Liver (tissue), 8 donors: ENCODE measurements at regions not wholly inside any gene's neighbourhood (a gene's known extent, or its start where the extent isn't known, plus 50 kb on each side); places are given as distances from the start of the nearest gene placed in this dataset.

ENCODE experiments used
- DNase-seq: peaks from one replicate; pipeline ENCODE4 v3.0.0-alpha.2; 2017; ENCODE audit warnings: low spot score
- H3K27ac ChIP-seq, 2 donors: one replicate each; pipeline ENCODE4 v1.7.0; 2013; ENCODE audit warnings: inconsistent platforms in 2 of 2, low read length in 2 of 2, control low read depth in 1 of 2, low read depth in 1 of 2, mild to moderate bottlenecking in 1 of 2
- H3K27me3 ChIP-seq, 4 donors: one replicate each; pipeline versions ENCODE4 v1.6.1 to v1.7.0; 2013; ENCODE audit warnings: low read length in 3 of 4, inconsistent platforms in 1 of 4, mild to moderate bottlenecking in 1 of 4, moderate library complexity in 1 of 4; ENCODE audit not compliant: control insufficient read depth in 4 of 4, insufficient read depth in 4 of 4
- H3K36me3 ChIP-seq, 4 donors: one replicate each; pipeline versions ENCODE4 v1.6.1 to v1.7.0; 2013; ENCODE audit warnings: low read length in 3 of 4, mild to moderate bottlenecking in 3 of 4, low read depth in 1 of 4, moderate library complexity in 1 of 4; ENCODE audit not compliant: control insufficient read depth in 4 of 4, insufficient read depth in 3 of 4
- H3K4me1 ChIP-seq, 4 donors: one replicate each; pipeline versions ENCODE4 v1.6.1 to v1.7.0; 2013; ENCODE audit warnings: low read length in 3 of 4, mild to moderate bottlenecking in 3 of 4, moderate library complexity in 1 of 4; ENCODE audit not compliant: control insufficient read depth in 4 of 4, insufficient read depth in 4 of 4
- H3K4me3 ChIP-seq, 3 donors: one replicate each; pipeline versions ENCODE4 v1.6.1 to v1.7.0; 2013; ENCODE audit warnings: low read length in 3 of 3, control low read depth in 1 of 3, low read depth in 1 of 3, mild to moderate bottlenecking in 1 of 3
- H3K9ac ChIP-seq, 2 donors: one replicate each; pipeline ENCODE4 v1.7.0; 2013; ENCODE audit warnings: low read length in 2 of 2, mild to moderate bottlenecking in 2 of 2, moderate library complexity in 2 of 2, control low read depth in 1 of 2, low read depth in 1 of 2
- H3K9me3 ChIP-seq, 4 donors: one replicate each; pipeline versions ENCODE4 v1.6.1 to v1.7.0; 2013; ENCODE audit warnings: low read length in 3 of 4; ENCODE audit not compliant: control insufficient read depth in 4 of 4
- CTCF ChIP-seq: fragments of 150-350 bp; IDR thresholded peaks from 2 replicates; pipeline ENCODE4 v1.5.1; 2017; ENCODE audit warnings: improper control_type of control experiment, low read depth, low read length; ENCODE audit not compliant: missing input control
- EGR1 ChIP-seq, 2 donors: IDR thresholded peaks; 2 replicates each; pipeline ENCODE4 v1.6.1; 2016 to 2018; ENCODE audit warnings: antibody characterized with exemption in 2 of 2, low read depth in 2 of 2
- FOXA1 ChIP-seq: IDR thresholded peaks from 2 replicates; pipeline ENCODE4 v1.6.1; 2016; ENCODE audit warnings: antibody characterized with exemption
- FOXA2 ChIP-seq: IDR thresholded peaks from 2 replicates; pipeline ENCODE4 v1.6.1; 2016; ENCODE audit warnings: antibody characterized with exemption
- GABPA ChIP-seq, 2 donors: IDR thresholded peaks in 1 of 2; conservative IDR thresholded peaks in 1 of 2; 2 replicates each; pipeline ENCODE4 v1.6.1; 2016; ENCODE audit warnings: antibody characterized with exemption in 2 of 2, mild to moderate bottlenecking in 1 of 2, moderate library complexity in 1 of 2
- HNF4A ChIP-seq, 2 donors: conservative IDR thresholded peaks; 2 replicates each; pipeline ENCODE4 v1.6.1; 2016; ENCODE audit warnings: antibody characterized with exemption in 2 of 2, mild to moderate bottlenecking in 2 of 2
- HNF4G ChIP-seq: IDR thresholded peaks from 2 replicates; pipeline ENCODE4 v1.6.1; 2016; ENCODE audit warnings: antibody characterized with exemption
- JUND ChIP-seq, 2 donors: IDR thresholded peaks; 2 replicates each; pipeline ENCODE4 v1.6.1; 2016; ENCODE audit warnings: antibody characterized with exemption in 2 of 2
- MAX ChIP-seq: IDR thresholded peaks from 2 replicates; pipeline ENCODE4 v1.6.1; 2016; ENCODE audit warnings: antibody characterized with exemption
- NR2F2 ChIP-seq: IDR thresholded peaks from 2 replicates; pipeline ENCODE4 v1.6.1; 2016; ENCODE audit warnings: antibody characterized with exemption
- RAD21 ChIP-seq, 2 donors: IDR thresholded peaks; 2 replicates each; pipeline ENCODE4 v1.6.1; 2016; ENCODE audit warnings: antibody characterized with exemption in 2 of 2, mild to moderate bottlenecking in 2 of 2
- REST ChIP-seq: IDR thresholded peaks from 2 replicates; pipeline ENCODE4 v1.6.1; 2016; ENCODE audit warnings: antibody characterized with exemption, mild to moderate bottlenecking
- RXRA ChIP-seq, 2 donors: IDR thresholded peaks; 2 replicates each; pipeline ENCODE4 v1.6.1; 2017 to 2018; ENCODE audit warnings: antibody characterized with exemption in 2 of 2, mild to moderate bottlenecking in 1 of 2
- SP1 ChIP-seq: IDR thresholded peaks from 2 replicates; pipeline ENCODE4 v1.6.1; 2018; ENCODE audit warnings: antibody characterized with exemption, mild to moderate bottlenecking
- TAF1 ChIP-seq: conservative IDR thresholded peaks from 2 replicates; pipeline ENCODE4 v1.6.1; 2016; ENCODE audit warnings: antibody characterized with exemption, mild to moderate bottlenecking
- YY1 ChIP-seq: IDR thresholded peaks from 2 replicates; pipeline ENCODE4 v1.6.1; 2016; ENCODE audit warnings: antibody characterized with exemption, mild to moderate bottlenecking
- ZBTB33 ChIP-seq: IDR thresholded peaks from 2 replicates; pipeline ENCODE4 v1.6.1; 2016; ENCODE audit warnings: antibody characterized with exemption
- WGBS: extraction: QIAGEN DNeasy Blood & Tissue Kit; methylation state at CpG from one replicate; pipeline ENCODE4 v1.1.7; 2013; 5-methylcytosine and 5-hydroxymethylcytosine counted together
- donor health status: healthy.
- donor health status: healthy.
- donor health status: healthy.
- donor health status: healthy.
- donor health status: healthy.

- Histone ChIP-seq H3K4me1 (no peaks in the 10 kb centered on the region), H3K36me3 (no peaks in the 10 kb centered on the region), H3K9ac (no peak overlapping the region), H3K27ac (no peak overlapping the region), H3K27me3 (no peaks in the 10 kb centered on the region), H3K4me3 (no peak overlapping the region), H3K9me3 (peaks cover 0 to 3% (median 0%) of the 10 kb centered on the region in 4 donors)
- WGBS: 81% methylated on average over 5 of the region's 5 CpGs
- DNase-seq: no peak
- TF ChIP-seq TAF1 (no peak), ZBTB33 (no peak), MAX (no peak), EGR1 (IDR thresholded peaks at IDR 0.05; ENCODE audit: low read depth in 2 of 2) (no peak), HNF4A (conservative IDR thresholded peaks at IDR 0.05) (no peak), HNF4G (no peak), RXRA (IDR thresholded peaks at IDR 0.05) (no peak), FOXA2 (no peak), YY1 (no peak), CTCF (no peak), GABPA (IDR thresholded peaks at IDR 0.05 in 1 of 2, conservative IDR thresholded peaks at IDR 0.05 in 1 of 2) (no peak)
Measured at GRCh38 chr9:74220327-74220726, 276.8 kb upstream of the RORB start.

GRCh38 chr9:74236857-74237256 is 260.3 kb upstream of the RORB start:
- H3K9me3 ChIP-seq: peaks cover 0 to 4% (median 1%) of the 10 kb centered on the region in 4 donors
- no peaks in the 10 kb centered on the region for H3K4me1 ChIP-seq
- no peaks in the 10 kb centered on the region for H3K36me3 ChIP-seq
- no peak for DNase-seq
- no peaks in the 10 kb centered on the region for H3K27me3 ChIP-seq
- no peak overlapping the region for H3K9ac ChIP-seq
- TF ChIP-seq FOXA1 (no peak), NR2F2 (no peak), YY1 (no peak)
- WGBS: 55% methylated on average over 2 of the region's 2 CpGs
- H3K27ac ChIP-seq: no peak overlapping the region
- no peak overlapping the region for H3K4me3 ChIP-seq

- peaks cover 0 to 3% (median 0%) of the 10 kb centered on the region in 4 donors for H3K9me3 ChIP-seq
- DNase-seq: no peak
- no peak overlapping the region for H3K4me3 ChIP-seq
- H3K36me3 ChIP-seq: no peaks in the 10 kb centered on the region
- 85% methylated on average over 3 of the region's 3 CpGs for WGBS
- no peak overlapping the region for H3K27ac ChIP-seq
- no peaks in the 10 kb centered on the region for H3K27me3 ChIP-seq
- H3K9ac ChIP-seq: no peak overlapping the region
- no peaks in the 10 kb centered on the region for H3K4me1 ChIP-seq
- no peak for TF ChIP-seq YY1
- TF ChIP-seq RAD21 (IDR thresholded peaks at IDR 0.05): no peak
- TF ChIP-seq EGR1 (IDR thresholded peaks at IDR 0.05; ENCODE audit: low read depth in 2 of 2): no peak
- TF ChIP-seq TAF1: no peak
- no peak for TF ChIP-seq MAX
- no peak for TF ChIP-seq HNF4G
- TF ChIP-seq JUND (IDR thresholded peaks at IDR 0.05): no peak
- no peak for TF ChIP-seq SP1
- TF ChIP-seq FOXA1: no peak
- TF ChIP-seq GABPA (IDR thresholded peaks at IDR 0.05 in 1 of 2, conservative IDR thresholded peaks at IDR 0.05 in 1 of 2): no peak
- no peak for TF ChIP-seq ZBTB33
- TF ChIP-seq HNF4A (conservative IDR thresholded peaks at IDR 0.05): no peak
- no peak for TF ChIP-seq REST
- no peak for TF ChIP-seq NR2F2
- TF ChIP-seq FOXA2: no peak
- no peak for TF ChIP-seq RXRA (IDR thresholded peaks at IDR 0.05)
Measured at GRCh38 chr9:74245866-74246497, 251.2 kb upstream of the RORB start.
